GM19395 (cell line): ENCODE measurements at regions not wholly inside any gene's neighbourhood (a gene's known extent, or its start where the extent isn't known, plus 50 kb on each side); places are given as distances from the start of the nearest gene placed in this dataset.

Source experiments
- ATAC-seq: cut with Tn5 transposase; IDR thresholded peaks from one replicate; pipeline ENCODE4 v1.9.1; 2021; ENCODE audit warnings: mild to moderate bottlenecking, moderate library complexity; ENCODE audit not compliant: unreplicated experiment

DNA sequence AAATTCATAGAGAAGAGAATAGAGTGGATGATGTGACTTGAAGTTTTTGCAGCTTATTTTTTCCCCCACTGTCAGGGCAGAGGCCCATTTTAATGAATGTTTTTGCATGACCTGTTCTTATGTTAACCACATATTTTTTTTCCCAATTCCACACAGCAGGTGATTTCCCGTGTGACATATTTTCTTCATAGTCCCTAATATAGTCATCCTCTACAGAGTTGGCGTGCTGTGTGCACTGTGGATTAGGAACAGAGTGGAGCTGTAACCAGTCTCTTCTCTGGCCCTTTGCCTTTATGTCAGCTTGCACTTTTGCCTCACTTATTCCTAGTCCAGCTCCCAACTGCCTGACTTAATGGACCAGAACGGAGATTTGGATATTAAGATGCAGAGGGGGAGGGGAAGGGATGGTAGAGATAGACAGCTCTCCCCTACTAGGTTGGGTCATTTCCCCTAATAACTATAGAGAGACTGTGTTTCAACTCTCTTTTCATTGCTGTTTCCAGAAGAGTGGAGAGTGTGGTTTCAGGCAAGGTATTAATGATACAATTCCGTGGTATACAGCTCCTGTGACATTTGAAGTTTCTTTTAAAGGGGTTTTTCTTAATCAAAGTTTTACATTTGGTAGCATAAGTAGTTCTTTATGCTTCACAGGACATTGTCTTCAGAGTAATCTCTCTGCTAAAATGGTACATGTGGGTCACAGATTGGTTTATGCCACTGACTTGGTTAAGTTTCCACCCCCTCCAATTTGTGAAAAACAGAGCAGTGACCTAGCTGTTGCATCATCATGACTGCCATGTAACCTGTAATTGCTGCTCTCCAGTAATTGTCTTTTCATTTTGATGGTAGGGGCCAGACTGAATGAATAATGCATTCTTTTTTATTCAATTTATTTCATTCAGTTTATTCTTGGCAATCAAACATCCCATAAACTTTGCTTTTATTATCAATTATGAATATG lies 161.3 kb downstream of the HAUS1 start:
- ATAC-seq: no peak

DNA sequence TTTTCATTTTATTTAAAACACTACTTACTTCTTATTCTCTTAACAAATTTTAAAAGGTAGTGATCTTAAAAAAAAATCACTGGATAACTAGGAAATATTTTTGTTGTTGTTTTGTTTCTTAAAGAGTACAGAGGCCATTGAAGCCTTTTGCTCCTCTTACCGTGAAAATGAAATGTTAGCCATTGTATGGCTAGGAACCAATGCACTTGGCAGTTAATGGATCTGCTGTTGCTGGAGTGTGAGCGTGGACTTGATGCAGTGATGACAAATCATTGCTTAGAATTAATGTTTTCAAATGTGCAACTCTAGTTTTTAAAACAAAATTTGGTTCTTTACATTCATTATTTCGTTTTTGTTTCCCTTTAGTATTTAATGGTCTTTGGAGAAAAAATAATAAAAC lies 162.3 kb downstream of the HAUS1 start:
- no peak for ATAC-seq

GRCh38 chr18:46268671-46269070 lies 164.5 kb downstream of the HAUS1 start:
- no peak for ATAC-seq

GRCh38 chr18:46269275-46269674 lies 165.1 kb downstream of the HAUS1 start:
- no peak for ATAC-seq

DNA sequence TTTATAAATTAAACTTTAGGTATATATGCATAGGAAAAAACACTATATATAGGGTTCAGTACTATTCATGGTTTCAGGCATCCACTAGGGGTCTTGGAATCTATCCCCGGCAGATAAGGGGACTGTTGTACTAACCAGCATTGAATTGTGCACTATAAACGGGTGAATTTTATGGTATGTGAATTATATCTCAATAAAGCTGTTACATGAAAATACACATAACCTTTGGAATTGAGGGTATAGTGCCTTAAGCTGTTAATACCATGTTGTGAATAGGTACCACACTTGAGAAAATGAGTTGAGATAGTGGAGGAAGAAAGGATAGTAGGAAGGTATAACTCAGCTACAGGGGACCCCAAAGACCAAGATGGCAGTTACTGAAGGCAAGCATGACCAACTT lies 167.3 kb downstream of the HAUS1 start:
- no peak for ATAC-seq

- no peak for ATAC-seq
Measured at GRCh38 chr18:46273861-46274260, 169.7 kb downstream of the HAUS1 start.

GRCh38 chr18:46274266-46274665 lies 170.1 kb downstream of the HAUS1 start:
- ATAC-seq: no peak

GRCh38 chr18:46275370-46275769 lies 171.2 kb downstream of the HAUS1 start:
- no peak for ATAC-seq

GRCh38 chr18:46276748-46277147 lies 172.6 kb downstream of the HAUS1 start:
- no peak for ATAC-seq

- ATAC-seq: no peak
Measured at GRCh38 chr18:46278481-46279465, 174.6 kb downstream of the HAUS1 start.

GRCh38 chr18:46279673-46280072 lies 175.5 kb downstream of the HAUS1 start:
- ATAC-seq: no peak

GRCh38 chr18:46281185-46282176 lies 177.3 kb downstream of the HAUS1 start:
- ATAC-seq: peak; percentile 69

GRCh38 chr18:46282177-46282570 lies 178.0 kb downstream of the HAUS1 start:
- no peak for ATAC-seq

DNA sequence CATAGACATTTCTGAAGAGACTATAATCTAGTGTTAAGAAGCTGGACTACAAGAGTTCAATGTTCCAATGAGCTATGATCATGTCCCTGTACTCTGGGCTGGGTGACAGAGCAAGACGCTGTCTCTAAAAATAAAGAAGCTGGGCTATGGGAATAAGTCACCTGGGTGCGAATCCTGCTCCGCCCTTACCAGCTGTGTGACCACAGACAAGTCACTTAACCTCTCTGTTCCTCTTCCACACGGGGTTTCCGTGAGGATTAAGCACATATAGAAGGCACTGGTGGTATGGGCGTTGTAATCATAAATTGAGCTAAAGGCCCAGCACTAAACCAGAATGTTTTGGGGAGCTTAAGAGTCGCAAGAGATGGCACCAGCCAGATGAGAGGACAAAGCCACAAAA lies 178.5 kb downstream of the HAUS1 start:
- ATAC-seq: no peak

GRCh38 chr18:46283268-46283667 lies 179.1 kb downstream of the HAUS1 start:
- ATAC-seq: no peak

GRCh38 chr18:46283895-46284295 lies 179.7 kb downstream of the HAUS1 start:
- no peak for ATAC-seq

DNA sequence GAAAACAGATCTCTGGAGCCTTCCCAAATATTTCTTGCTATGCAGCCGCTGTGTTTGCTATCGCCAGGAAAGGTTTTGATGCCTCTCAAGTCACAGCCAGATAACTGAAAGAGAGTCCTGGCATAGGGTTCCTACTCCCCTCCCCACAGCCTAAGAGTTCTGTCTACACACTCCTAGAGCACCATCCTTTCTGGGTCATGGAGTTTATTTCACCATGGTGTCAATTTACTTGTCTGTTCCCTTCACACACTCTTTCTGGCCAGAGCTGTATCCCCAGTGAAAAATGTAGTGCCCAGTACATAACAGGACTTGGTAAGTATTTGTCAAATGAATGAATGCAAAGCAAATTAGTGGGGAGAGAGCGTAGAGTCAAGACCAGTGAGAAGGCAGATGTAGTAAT lies 185.3 kb downstream of the HAUS1 start:
- ATAC-seq: no peak

DNA sequence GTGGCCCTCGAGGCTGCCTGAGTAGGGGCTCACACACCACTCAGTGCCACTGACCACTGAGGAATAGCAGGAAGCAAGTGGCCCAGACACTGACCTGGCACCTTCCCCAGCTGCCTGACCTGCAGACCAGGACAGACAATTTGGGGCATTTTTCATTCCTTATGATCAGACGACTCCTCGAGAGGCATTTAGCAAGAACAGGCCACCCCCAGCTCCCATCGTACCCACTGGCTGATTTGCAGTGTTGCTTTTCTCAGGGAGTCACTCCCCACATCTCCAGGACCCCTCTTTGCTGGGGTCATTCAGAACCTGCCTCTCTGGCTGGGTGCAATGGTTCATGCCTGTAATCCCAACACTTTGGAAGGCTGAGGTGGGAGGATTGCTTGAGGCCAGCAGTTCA lies 185.7 kb downstream of the HAUS1 start:
- no peak for ATAC-seq

DNA sequence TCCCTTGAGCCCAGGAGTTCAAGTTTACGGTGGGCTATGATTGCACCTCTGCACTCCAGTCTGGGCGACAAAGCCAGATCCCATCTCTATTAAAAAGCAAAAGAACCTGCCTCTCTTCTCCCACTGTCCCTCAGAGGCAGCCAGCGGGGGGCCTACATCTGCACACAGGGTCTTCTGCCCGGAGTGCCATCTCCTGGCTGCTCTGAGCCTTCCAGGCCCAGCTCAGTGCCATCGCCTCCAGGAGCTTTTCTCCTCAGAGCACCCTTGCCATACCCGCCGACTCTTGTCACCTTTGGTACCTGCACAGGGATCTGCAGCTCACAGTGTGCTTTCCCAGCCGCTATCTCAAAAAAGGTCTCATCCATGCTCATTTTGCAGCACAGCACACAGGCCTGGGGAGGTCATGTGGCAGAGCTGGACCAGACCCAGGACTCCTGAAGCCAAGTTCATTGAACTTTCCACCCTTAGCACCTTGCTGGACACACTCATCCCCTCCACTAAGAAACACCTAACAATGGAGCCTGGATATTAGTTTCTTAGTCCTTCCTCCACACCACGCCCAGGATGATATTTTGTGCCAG lies 186.3 kb downstream of the HAUS1 start:
- no peak for ATAC-seq

GRCh38 chr18:46291149-46291548 lies 187.0 kb downstream of the HAUS1 start:
- ATAC-seq: no peak
